ENCODE measurements at regions not wholly inside any gene's neighbourhood (a gene's known extent, or its start where the extent isn't known, plus 50 kb on each side); places are given as distances from the start of the nearest gene placed in this dataset.

DNA sequence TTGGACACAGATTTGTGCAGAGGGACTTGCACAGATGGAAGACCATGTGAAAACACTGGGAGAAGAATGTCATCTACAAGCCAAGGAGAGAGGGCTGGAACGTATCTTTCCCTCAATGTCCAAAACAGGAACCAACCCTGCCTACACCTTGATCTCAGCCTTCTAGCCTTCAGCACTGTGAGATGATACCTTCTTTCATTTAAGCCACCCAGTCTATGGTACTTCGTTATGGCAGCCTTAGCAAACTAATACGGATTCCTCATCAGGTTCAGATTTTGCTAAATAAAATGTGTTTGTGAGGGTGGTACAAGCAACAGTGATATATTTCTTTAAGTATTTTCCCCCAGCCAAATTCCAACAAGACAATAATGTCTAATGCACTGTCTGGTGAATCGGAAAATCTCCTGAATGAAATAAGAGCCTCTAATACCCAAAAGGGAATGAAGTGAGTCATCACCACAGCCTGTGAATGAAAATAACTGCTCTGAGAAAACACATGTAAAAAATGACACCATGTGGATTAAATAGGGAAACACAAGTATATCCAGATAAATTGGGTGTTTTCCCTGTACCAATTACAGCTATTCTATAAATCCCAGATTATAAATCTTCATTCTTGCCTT is 182.8 kb upstream of the TARS1 start:
- POLR2A ChIA-PET: no interaction called here
- no peaks in the 10 kb centered on the region for H3K79me2 ChIP-seq (ENCODE audit: insufficient read depth, low read length)
- FAIRE-seq (no peak), ATAC-seq (no peak), DNase-seq (ENCODE audit: low spot score) (no peak)
- BruUV-seq (replicated peaks): no TSS peak
- no peak for TF ChIP-seq ZBTB7A (CRISPR knock-in tag; IDR thresholded peaks at IDR 0.05)
- TF ChIP-seq TOPORS (CRISPR knock-in tag; IDR thresholded peaks at IDR 0.05): no peak
- TF ChIP-seq ZNF543 (CRISPR knock-in tag; IDR thresholded peaks at IDR 0.05): no peak
- TF ChIP-seq, protein P1, sequence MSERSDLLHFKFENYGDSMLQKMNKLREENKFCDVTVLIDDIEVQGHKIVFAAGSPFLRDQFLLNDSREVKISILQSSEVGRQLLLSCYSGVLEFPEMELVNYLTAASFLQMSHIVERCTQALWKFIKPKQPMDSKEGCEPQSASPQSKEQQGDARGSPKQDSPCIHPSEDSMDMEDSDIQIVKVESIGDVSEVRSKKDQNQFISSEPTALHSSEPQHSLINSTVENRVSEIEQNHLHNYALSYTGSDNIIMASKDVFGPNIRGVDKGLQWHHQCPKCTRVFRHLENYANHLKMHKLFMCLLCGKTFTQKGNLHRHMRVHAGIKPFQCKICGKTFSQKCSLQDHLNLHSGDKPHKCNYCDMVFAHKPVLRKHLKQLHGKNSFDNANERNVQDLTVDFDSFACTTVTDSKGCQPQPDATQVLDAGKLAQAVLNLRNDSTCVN (CRISPR knock-in tag; IDR thresholded peaks at IDR 0.05; ENCODE audit: borderline replicate concordance): no peak
- TF ChIP-seq SMARCE1 (IDR thresholded peaks at IDR 0.05; ENCODE audit: borderline replicate concordance): no peak
- no peak for TF ChIP-seq MATR3 (CRISPR knock-in tag; IDR thresholded peaks at IDR 0.05)
- no peak for TF ChIP-seq ELF3 (CRISPR knock-in tag; IDR thresholded peaks at IDR 0.05)
- TF ChIP-seq, protein P2, sequence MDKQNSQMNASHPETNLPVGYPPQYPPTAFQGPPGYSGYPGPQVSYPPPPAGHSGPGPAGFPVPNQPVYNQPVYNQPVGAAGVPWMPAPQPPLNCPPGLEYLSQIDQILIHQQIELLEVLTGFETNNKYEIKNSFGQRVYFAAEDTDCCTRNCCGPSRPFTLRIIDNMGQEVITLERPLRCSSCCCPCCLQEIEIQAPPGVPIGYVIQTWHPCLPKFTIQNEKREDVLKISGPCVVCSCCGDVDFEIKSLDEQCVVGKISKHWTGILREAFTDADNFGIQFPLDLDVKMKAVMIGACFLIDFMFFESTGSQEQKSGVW (CRISPR knock-in tag; IDR thresholded peaks at IDR 0.05; ENCODE audit: borderline replicate concordance): no peak
- no peak overlapping the region for H2AFZ ChIP-seq (ENCODE audit: low read length)
- 34% methylated on average over 4 of the region's 4 CpGs for WGBS (ENCODE audit: low lambda C conversion rate)
- no peak overlapping the region for H3K9ac ChIP-seq (ENCODE audit: insufficient read depth, low read depth, low read length)
- H3K27ac ChIP-seq (ENCODE audit: extremely low read length, insufficient read depth, low read length): no peak overlapping the region
- H3K27me3 ChIP-seq (ENCODE audit: control insufficient read depth in 1 of 2, insufficient read depth in 2 of 2, low read length in 2 of 2): no peaks in the 10 kb centered on the region
- no peaks in the 10 kb centered on the region for H3K36me3 ChIP-seq (replicated peaks in 1 of 2; ENCODE audit: control insufficient read depth in 1 of 2, insufficient read depth in 2 of 2, low read length in 2 of 2)
- in situ Hi-C loops (cut with HindIII; ENCODE audit: extremely low pct_ligation_motif_present, low pct_unique_long_range_greater_than_20kb) (no loop called here), intact Hi-C loops (cut with micrococcal nuclease; ENCODE audit: unreplicated experiment) (no loop called here)
- H3K4me2 ChIP-seq (ENCODE audit: low read depth, low read length): no peak overlapping the region
- no peaks in the 10 kb centered on the region for H4K20me1 ChIP-seq (ENCODE audit: insufficient read depth, low read length)
- CTCF ChIA-PET (ENCODE audit: low intra/inter-chr PET ratio, low total read pairs): no interaction called here
- no peaks in the 10 kb centered on the region for H3K9me3 ChIP-seq (ENCODE audit: low read length)
- H3K4me3 ChIP-seq (replicated peaks in 1 of 3; ENCODE audit: insufficient read depth in 1 of 3, low read depth in 2 of 3, low read length in 3 of 3): no peak overlapping the region
- no peaks in the 10 kb centered on the region for H3K4me1 ChIP-seq (ENCODE audit: insufficient read depth, low read length)
